Hypothalamus (tissue), 51 donors: ENCODE measurements at regions not wholly inside any gene's neighbourhood (a gene's known extent, or its start where the extent isn't known, plus 50 kb on each side); places are given as distances from the start of the nearest gene placed in this dataset.
A peak's percentile ranks its signal among the peaks of the same experiment; 100 is the strongest.
"Not testable (repeated sequence)": the region's sequence is repeated elsewhere in the genome, so short reads cannot be mapped to it uniquely, and the experiment has no call there.

Experiments used
- DNase-seq, 51 donors: peaks; one replicate each; lab custom pipeline; 2025; lab: John Stamatoyannopoulos, UW

- peak in 19 of 51 donors; percentile 4 to 67 (median 32) for DNase-seq
Observed at GRCh38 chr3:194938845-194939531, 253.3 kb downstream of the FAM43A start.

GRCh38 chr3:194939532-194939909 lies 253.8 kb downstream of the FAM43A start:
- DNase-seq: no peak

- DNase-seq: no peak
Observed at GRCh38 chr3:194939949-194940770, 254.5 kb downstream of the FAM43A start.

- no peak for DNase-seq
Observed at GRCh38 chr3:194941360-194941955, 255.8 kb downstream of the FAM43A start.

- DNase-seq: no peak
Observed at GRCh38 chr3:194941956-194942511, 256.4 kb downstream of the FAM43A start.

- no peak for DNase-seq
Observed at GRCh38 chr3:194944526-194944925, 258.8 kb downstream of the FAM43A start.

GRCh38 chr3:194945508-194945907 lies 259.8 kb downstream of the FAM43A start:
- no peak for DNase-seq

- DNase-seq: no peak
Observed at GRCh38 chr3:194946091-194946490, 260.4 kb downstream of the FAM43A start.

GRCh38 chr3:194949592-194949991 lies 263.9 kb downstream of the FAM43A start:
- DNase-seq: no peak

GRCh38 chr3:194950906-194951628 lies 265.4 kb downstream of the FAM43A start:
- DNase-seq: no peak

- DNase-seq: not testable (repeated sequence)
Observed at GRCh38 chr3:194951629-194951920, 265.9 kb downstream of the FAM43A start.

- DNase-seq: no peak
Observed at GRCh38 chr3:194951931-194952582, 266.4 kb downstream of the FAM43A start.

- DNase-seq: no peak
Observed at GRCh38 chr3:194952841-194953241, 267.2 kb downstream of the FAM43A start.

GRCh38 chr3:194953291-194953690 lies 267.6 kb downstream of the FAM43A start:
- no peak for DNase-seq

- no peak for DNase-seq
Observed at GRCh38 chr3:194955546-194955945, 269.9 kb downstream of the FAM43A start.

- no peak for DNase-seq
Observed at GRCh38 chr3:194955979-194956696, 270.5 kb downstream of the FAM43A start.

- DNase-seq: no peak
Observed at GRCh38 chr3:194956697-194957396, 271.2 kb downstream of the FAM43A start.

GRCh38 chr3:194957743-194958240 lies 272.1 kb downstream of the FAM43A start:
- no peak for DNase-seq

- no peak for DNase-seq
Observed at GRCh38 chr3:194959217-194959616, 273.5 kb downstream of the FAM43A start.
